Panc1 (cell line): ENCODE measurements at regions not wholly inside any gene's neighbourhood (a gene's known extent, or its start where the extent isn't known, plus 50 kb on each side); places are given as distances from the start of the nearest gene placed in this dataset.

Experiments
- TF ChIP-seq, protein P1 (sequence below), 2 experiments: IDR thresholded peaks; 2 replicates each; pipeline ENCODE4 v1.6.1; 2011 to 2012; ENCODE audit warnings: low read depth in 2 of 2, control low read depth in 1 of 2, low read length in 1 of 2, mild to moderate bottlenecking in 1 of 2, moderate library complexity in 1 of 2; ENCODE audit not compliant: insufficient read depth in 1 of 2
- TF ChIP-seq, protein P2 (sequence below): fragments of 450-650 bp; IDR thresholded peaks from 2 replicates; pipeline ENCODE4 v1.5.1; 2017; ENCODE audit warnings: mild to moderate bottlenecking

DNA sequence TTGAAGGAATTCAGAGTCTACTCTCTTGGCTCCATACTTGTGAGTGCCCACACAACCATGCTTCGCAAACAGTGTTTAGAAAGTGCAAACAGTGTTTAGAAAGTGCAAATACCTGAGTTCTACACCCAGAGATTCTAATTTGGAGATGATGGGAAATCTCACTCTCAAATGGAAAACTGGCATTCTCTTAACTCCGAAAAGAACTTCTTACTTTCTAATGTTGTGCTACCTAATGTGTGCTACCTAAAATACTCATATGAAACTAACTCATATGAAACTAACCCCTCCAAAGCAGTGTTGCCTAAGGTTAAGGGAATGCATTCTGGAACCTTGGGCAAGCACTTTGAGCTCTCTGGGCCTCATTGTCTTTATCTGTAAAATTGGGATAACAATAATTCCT lies 55.5 kb upstream of the ZNF366 start:
- TF ChIP-seq, protein P1, sequence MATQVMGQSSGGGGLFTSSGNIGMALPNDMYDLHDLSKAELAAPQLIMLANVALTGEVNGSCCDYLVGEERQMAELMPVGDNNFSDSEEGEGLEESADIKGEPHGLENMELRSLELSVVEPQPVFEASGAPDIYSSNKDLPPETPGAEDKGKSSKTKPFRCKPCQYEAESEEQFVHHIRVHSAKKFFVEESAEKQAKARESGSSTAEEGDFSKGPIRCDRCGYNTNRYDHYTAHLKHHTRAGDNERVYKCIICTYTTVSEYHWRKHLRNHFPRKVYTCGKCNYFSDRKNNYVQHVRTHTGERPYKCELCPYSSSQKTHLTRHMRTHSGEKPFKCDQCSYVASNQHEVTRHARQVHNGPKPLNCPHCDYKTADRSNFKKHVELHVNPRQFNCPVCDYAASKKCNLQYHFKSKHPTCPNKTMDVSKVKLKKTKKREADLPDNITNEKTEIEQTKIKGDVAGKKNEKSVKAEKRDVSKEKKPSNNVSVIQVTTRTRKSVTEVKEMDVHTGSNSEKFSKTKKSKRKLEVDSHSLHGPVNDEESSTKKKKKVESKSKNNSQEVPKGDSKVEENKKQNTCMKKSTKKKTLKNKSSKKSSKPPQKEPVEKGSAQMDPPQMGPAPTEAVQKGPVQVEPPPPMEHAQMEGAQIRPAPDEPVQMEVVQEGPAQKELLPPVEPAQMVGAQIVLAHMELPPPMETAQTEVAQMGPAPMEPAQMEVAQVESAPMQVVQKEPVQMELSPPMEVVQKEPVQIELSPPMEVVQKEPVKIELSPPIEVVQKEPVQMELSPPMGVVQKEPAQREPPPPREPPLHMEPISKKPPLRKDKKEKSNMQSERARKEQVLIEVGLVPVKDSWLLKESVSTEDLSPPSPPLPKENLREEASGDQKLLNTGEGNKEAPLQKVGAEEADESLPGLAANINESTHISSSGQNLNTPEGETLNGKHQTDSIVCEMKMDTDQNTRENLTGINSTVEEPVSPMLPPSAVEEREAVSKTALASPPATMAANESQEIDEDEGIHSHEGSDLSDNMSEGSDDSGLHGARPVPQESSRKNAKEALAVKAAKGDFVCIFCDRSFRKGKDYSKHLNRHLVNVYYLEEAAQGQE (IDR thresholded peaks at IDR 0.05; ENCODE audit: insufficient read depth in 1 of 2, low read depth in 2 of 2, low read length in 1 of 2): no peak
- TF ChIP-seq, protein P2, sequence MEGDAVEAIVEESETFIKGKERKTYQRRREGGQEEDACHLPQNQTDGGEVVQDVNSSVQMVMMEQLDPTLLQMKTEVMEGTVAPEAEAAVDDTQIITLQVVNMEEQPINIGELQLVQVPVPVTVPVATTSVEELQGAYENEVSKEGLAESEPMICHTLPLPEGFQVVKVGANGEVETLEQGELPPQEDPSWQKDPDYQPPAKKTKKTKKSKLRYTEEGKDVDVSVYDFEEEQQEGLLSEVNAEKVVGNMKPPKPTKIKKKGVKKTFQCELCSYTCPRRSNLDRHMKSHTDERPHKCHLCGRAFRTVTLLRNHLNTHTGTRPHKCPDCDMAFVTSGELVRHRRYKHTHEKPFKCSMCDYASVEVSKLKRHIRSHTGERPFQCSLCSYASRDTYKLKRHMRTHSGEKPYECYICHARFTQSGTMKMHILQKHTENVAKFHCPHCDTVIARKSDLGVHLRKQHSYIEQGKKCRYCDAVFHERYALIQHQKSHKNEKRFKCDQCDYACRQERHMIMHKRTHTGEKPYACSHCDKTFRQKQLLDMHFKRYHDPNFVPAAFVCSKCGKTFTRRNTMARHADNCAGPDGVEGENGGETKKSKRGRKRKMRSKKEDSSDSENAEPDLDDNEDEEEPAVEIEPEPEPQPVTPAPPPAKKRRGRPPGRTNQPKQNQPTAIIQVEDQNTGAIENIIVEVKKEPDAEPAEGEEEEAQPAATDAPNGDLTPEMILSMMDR: no peak
